ENCODE measurements at regions not wholly inside any gene's neighbourhood (a gene's known extent, or its start where the extent isn't known, plus 50 kb on each side); places are given as distances from the start of the nearest gene placed in this dataset.

DNA sequence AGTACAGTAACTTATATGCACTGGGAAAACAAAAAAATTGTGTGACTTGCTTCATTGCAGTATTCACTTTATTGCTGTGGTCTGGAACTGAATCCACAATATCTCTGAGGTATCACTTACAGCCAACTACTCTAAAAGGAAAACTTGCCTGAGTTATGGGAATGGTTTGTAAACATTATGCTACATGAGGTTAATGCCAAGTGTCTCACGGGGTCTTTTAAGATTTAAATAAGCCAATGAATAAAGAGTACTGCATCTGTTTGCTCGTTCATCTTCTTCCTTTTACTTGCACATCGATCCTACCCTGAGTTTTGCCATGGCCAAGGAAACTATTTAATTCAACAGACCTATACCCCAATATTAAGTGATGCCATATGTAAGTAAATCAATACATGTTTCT, 72.0 kb upstream of the API5 start:
- Histone ChIP-seq H3K9me3 (no peaks in the 10 kb centered on the region), H3K4me1 (no peaks in the 10 kb centered on the region), H3K36me3 (no peaks in the 10 kb centered on the region), H3K27me3 (no peaks in the 10 kb centered on the region), H3K4me3 (no peak overlapping the region), H3K27ac (no peak overlapping the region)
- no peak for DNase-seq
- TF ChIP-seq POLR2A (IDR thresholded peaks at IDR 0.05): no peak
- TF ChIP-seq, protein P1, sequence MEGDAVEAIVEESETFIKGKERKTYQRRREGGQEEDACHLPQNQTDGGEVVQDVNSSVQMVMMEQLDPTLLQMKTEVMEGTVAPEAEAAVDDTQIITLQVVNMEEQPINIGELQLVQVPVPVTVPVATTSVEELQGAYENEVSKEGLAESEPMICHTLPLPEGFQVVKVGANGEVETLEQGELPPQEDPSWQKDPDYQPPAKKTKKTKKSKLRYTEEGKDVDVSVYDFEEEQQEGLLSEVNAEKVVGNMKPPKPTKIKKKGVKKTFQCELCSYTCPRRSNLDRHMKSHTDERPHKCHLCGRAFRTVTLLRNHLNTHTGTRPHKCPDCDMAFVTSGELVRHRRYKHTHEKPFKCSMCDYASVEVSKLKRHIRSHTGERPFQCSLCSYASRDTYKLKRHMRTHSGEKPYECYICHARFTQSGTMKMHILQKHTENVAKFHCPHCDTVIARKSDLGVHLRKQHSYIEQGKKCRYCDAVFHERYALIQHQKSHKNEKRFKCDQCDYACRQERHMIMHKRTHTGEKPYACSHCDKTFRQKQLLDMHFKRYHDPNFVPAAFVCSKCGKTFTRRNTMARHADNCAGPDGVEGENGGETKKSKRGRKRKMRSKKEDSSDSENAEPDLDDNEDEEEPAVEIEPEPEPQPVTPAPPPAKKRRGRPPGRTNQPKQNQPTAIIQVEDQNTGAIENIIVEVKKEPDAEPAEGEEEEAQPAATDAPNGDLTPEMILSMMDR (IDR thresholded peaks at IDR 0.05): no peak

DNA sequence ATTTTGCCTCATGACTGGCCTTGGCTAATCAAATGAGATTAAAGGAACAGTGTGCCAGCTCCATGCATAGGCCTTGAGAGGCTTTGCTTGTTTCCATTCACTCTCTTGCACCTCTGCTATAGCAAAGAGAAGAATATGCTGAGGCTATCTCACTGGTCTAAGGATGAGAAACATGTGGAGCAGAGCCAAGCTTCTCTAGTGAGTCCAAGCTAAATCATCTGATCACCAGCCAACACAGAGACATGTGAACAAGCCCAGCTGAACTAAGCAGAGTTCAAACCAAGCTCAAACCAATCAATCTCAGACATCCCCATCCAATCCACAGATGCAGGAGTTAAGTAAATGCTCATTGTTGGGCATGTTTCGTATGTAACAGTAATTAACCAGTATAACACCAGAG, 69.4 kb upstream of the API5 start:
- H3K9me3 ChIP-seq: peaks cover 0 to 4% (median 0%) of the 10 kb centered on the region in 4 donors
- TF ChIP-seq, protein P1 (IDR thresholded peaks at IDR 0.05): no peak
- no peak for TF ChIP-seq POLR2A (IDR thresholded peaks at IDR 0.05)
- H3K27me3 ChIP-seq: no peaks in the 10 kb centered on the region
- DNase-seq: no peak
- H3K4me3 ChIP-seq: no peak overlapping the region
- H3K36me3 ChIP-seq: no peaks in the 10 kb centered on the region
- H3K27ac ChIP-seq: no peak overlapping the region
- H3K4me1 ChIP-seq: no peaks in the 10 kb centered on the region

DNA sequence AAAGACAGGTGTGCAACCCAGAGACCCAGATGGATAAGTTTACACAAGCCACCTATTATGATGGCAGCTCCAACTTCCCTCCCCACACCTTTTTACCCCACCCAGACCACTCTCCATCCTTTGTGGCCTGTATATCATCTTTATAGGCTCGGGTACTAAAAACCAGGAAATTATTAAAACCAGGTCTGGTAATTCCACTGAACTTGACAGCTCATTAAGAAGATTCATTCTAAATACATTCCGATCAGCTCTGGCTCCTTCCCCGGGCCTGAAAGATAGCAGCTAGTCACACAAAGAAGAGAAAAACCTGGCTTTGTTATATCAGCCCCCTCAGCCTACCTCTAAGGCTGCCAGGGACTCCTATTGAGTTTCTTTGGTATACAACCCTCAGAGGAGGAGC, 67.9 kb upstream of the API5 start:
- Histone ChIP-seq H3K36me3 (no peaks in the 10 kb centered on the region), H3K27me3 (no peaks in the 10 kb centered on the region), H3K4me3 (no peak overlapping the region), H3K9me3 (peaks cover 0 to 4% (median 0%) of the 10 kb centered on the region in 4 donors), H3K4me1 (no peaks in the 10 kb centered on the region), H3K27ac (no peak overlapping the region)
- TF ChIP-seq, protein P1 (IDR thresholded peaks at IDR 0.05): no peak
- TF ChIP-seq POLR2A (IDR thresholded peaks at IDR 0.05): no peak
- DNase-seq: no peak

DNA sequence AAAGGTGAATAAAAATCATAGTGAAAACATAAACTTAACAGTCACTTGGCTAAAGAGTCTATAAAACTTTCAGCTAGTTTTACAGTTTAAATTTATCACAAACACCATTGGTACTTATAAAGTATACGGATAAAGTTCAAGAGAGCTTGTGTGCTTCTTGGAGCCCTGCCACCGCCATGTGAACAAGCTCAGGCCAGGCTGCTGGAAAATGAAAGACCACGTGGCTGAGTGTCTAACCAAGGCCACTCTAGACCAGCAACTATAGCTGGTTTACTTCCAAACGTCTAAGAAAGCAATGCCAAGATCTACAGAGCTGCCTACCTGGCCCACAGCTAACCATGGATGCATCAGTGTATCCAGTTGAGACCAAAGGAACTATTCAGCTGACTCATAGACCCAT, 66.3 kb upstream of the API5 start:
- Histone ChIP-seq H3K27me3 (no peaks in the 10 kb centered on the region), H3K4me1 (no peaks in the 10 kb centered on the region), H3K27ac (no peak overlapping the region), H3K36me3 (no peaks in the 10 kb centered on the region), H3K9me3 (peaks cover 0 to 4% (median 0%) of the 10 kb centered on the region in 4 donors), H3K4me3 (no peak overlapping the region)
- DNase-seq: no peak
- TF ChIP-seq, protein P1 (IDR thresholded peaks at IDR 0.05): no peak
- TF ChIP-seq POLR2A (IDR thresholded peaks at IDR 0.05): no peak

DNA sequence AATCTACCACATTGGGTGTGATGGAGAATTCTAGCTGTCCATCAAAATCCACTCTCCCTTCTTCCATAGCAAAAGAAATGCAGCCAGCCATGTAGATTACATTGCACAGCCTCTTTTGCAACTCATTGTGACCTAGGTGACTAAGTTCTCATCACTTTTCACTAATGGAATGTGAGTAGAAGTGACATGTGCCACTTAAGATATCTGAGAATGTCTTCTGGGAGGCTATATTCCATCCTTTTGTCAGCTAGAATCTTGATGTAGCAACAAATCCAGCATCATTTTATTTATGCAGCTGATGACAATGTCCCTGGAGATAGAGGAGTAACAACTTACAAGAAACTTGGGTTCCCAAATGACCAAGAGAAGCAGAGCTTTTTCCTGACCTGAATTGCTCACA, 61.5 kb upstream of the API5 start:
- no peak for TF ChIP-seq POLR2A (IDR thresholded peaks at IDR 0.05)
- TF ChIP-seq, protein P1 (IDR thresholded peaks at IDR 0.05): no peak
- H3K4me3 ChIP-seq: no peak overlapping the region
- H3K27ac ChIP-seq: no peak overlapping the region
- H3K4me1 ChIP-seq: no peaks in the 10 kb centered on the region
- H3K27me3 ChIP-seq: no peaks in the 10 kb centered on the region
- H3K9me3 ChIP-seq: peaks cover 0 to 4% (median 0%) of the 10 kb centered on the region in 4 donors
- DNase-seq: no peak
- H3K36me3 ChIP-seq: no peaks in the 10 kb centered on the region

DNA sequence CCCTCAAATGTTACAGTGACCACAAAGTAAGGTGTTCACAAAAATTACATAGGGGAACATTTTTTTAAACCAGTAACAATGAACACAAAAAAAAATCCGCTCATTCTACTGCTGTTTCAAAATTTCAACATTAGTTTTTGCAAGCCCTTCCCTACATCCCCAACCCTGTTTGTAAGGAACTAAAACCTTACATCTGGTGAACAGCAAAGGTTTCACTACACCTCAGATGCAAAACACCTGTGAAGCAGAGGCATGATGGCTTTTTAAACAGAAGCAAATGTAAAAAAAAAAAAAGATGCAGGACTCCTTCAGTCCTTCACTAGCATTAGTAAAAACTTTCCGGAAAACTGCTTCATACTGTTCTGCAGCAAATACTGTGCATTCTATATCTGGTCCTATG, 50.0 kb upstream of the API5 start:
- H3K36me3 ChIP-seq: no peaks in the 10 kb centered on the region
- no peak overlapping the region for H3K4me3 ChIP-seq
- H3K4me1 ChIP-seq: no peaks in the 10 kb centered on the region
- no peak for DNase-seq
- no peak overlapping the region for H3K27ac ChIP-seq
- no peaks in the 10 kb centered on the region for H3K9me3 ChIP-seq
- no peaks in the 10 kb centered on the region for H3K27me3 ChIP-seq
- no peak for TF ChIP-seq POLR2A (IDR thresholded peaks at IDR 0.05)
- TF ChIP-seq, protein P1 (IDR thresholded peaks at IDR 0.05): no peak

Measured in Peyer's patch (tissue), 4 donors.